ENCODE measurements at regions not wholly inside any gene's neighbourhood (a gene's known extent, or its start where the extent isn't known, plus 50 kb on each side); places are given as distances from the start of the nearest gene placed in this dataset.
"Not testable (repeated sequence)": the region's sequence is repeated elsewhere in the genome, so short reads cannot be mapped to it uniquely, and the experiment has no call there.

DNA sequence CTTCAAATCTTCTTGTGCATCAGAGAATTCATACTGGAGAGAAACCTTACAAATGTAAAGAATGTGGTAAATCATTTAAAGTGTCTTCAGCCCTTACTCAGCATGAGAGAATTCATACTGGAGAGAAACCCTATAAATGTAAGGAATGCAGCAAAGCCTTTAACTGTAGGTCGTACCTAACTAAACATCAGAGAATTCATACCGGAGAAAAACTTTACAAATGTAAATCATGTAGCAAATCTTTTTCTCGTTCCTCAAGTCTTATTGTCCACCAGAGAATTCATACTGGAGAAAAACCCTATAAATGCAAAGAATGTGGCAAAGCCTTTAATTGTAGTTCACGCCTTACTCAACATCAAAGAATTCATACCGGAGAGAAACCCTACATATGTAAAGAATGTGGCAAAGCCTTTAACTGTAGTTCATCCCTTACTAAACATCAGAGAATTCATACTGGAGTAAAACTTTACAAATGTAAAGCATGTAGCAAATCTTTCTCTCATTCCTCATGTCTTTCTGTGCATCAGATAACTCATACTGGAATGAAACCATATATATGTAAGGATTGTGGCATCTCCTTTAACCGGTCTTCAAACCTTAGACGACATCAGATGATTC is 118.5 kb upstream of the ZNF267 start:
- DNase-seq: no peak

DNA sequence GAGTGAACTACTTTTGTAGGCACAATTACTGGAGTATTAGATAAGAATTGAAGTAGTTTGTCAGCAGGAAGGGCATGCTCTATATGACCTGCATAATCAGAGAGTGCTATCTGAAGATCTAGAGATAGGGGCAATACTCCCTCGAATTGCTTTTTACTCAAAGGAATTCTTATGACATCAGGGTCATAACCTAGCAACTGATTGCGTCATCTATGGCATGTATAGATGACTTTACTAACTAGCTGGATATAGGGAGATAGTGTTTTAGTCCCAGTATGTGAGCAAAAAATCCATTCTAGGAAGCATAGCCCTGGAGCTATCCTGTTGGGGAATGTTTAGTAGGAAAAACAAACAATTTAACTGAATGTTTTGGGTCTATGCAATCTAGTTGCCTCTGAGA is 109.5 kb upstream of the ZNF267 start:
- no peak for DNase-seq

DNA sequence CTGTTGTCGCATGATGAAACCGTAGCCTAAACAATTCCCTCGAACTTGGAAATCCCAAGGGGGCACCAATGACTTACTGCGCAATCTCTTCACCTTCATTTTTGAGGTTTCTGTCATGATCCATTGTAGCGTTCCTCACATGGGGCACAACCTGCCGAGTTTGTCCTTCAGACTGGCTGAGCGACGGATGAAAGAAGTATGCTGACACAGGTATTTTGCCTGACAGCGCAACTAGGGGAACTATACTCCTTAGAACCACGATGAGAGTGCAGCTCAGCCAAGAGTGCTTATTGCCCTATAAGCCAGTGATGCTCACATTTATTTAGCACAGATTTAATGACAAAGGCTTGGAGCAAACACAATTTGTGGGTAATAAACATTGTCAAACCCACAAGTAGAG is 106.3 kb upstream of the ZNF267 start:
- DNase-seq: no peak

DNA sequence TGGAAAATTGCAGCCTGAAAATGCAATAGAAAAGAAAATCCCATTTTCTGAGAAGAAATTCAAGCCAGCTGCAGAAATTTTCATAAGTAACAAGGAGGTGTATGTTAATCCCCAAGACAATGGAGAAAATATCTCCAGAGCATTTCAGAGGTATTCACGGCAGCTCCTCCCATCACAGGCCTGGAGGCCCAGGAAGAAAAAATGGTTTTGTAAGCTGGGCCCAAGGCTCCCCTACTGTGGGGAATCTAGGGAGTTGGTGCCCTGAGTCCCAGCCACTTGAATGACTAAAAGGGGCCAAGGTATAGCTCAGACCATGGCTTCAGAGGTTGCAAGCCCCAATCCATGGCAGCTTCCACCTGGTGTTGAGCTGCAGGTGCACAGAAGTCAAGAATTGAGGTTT is 93.3 kb upstream of the ZNF267 start:
- DNase-seq: no peak

DNA sequence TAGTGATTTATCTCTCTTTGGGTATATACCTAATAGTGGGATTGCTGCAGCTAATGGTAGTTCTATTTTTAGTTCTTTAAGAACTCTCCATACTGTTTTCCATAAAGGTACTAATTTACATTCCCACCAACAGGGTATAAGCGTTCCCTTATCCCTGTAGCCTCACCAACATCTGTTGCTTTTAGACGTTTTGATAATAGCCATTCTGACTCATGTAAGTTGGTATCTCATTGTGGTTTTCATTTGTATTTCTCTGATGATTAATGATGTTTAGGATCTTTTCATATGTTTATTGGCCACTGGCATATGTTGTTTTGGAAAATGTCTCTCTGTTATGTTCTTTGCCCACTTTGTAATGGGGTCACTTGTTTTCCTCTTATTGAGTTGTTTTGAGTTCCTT is 88.5 kb upstream of the ZNF267 start:
- no peak for DNase-seq

DNA sequence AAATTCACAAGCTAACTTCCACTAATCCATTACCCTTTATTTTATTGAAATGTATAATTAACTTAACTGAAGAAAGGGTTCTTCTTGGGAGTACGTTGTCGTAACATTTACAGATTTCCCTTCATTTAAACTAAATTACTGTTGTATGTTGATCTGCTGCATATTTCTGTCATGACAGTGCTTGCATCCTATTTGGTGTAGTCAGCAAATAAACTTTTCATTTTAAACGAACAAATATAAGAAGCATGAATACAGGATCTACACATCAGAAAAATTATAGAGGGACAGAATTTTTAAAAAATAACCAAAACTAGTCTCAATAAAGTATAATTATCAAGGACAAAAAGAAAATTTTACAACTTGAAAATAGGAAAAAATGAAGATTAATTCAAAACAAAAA is 66.5 kb upstream of the ZNF267 start:
- DNase-seq: no peak

DNA sequence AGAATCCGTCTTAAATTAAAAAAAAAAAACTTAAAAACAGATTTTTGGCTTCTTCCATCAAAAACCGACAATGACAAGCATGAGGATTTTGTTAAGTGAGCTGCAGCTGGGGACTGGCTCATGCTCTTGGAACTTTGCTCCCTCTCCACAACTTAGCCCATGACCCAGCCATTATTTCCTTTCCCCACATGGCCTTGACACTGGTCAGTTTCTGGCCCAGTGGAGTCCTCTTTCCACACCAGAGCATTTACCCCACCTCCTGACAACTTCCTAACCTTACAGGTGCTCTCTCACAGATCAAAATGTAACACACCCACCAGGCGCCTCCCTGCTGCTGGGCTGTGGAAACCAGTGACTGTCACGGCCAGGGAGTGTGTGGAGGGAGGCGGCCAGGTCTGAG is 62.7 kb upstream of the ZNF267 start:
- DNase-seq: no peak

DNA sequence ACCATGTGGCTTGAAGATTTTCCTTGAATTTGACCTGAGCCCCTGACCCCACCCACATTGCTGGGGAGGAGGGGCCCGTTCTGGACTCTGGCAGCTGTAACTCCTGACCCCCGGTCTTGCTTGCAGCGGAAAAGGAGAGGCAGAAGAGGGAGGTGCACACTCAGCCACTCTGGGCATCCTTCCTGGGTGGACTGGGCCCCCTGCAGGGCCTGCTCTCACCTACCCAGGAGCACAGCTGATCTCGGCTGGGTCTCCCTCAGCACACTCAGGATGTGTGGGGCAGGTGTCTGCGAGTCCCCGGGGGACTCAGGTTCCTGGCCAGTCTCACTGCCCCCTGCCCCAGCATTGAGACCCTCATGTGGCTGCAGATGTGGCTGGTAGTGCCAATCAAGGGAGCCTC is 57.5 kb upstream of the ZNF267 start:
- DNase-seq: not testable (repeated sequence)

DNA sequence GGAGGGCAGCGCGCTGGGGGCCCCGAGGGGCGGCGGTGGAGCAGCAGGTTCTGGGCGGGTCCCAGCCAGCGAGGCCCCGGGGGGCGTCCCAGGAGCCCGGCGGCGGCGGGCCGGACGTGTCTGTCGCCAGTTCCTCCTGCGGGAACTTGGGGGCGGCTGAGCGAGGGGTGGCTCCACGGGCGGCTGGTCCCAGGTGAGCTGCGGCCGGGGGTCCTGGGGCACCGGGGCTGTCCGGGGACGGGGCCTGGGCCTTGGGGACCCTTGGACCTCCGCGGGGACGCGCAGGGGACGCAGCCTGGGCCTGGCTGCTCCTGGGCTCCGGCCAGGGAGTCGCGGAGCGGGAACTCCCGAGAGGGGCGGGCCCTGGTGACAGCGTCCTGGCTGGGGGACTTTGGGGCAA is 54.2 kb upstream of the ZNF267 start:
- DNase-seq: no peak

DNA sequence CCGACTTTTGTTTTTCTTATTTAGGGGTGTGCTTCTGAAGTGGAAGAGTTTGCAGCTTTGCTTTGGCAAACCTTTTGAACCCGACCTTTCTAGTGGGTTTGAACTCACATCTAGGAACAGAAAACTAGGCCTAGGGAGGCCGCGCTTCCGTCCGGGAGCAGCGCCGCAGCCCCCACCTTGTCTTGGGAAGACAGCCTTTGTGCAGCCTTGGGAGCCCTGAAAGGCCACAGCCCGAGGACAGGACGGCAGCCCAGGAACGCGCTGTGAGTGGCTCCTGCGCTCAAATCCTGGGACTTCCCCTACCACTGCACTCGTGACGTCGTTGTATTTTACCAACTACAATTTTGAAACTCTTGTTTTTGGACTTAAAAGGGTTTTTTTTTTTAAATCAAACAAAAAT is 53.7 kb upstream of the ZNF267 start:
- DNase-seq: no peak
